Skin of body (tissue), 1 donor: ENCODE measurements at regions not wholly inside any gene's neighbourhood (a gene's known extent, or its start where the extent isn't known, plus 50 kb on each side); places are given as distances from the start of the nearest gene placed in this dataset.

Experiments used
- DNase-seq: peaks from one replicate; lab custom pipeline; 2025; lab: John Stamatoyannopoulos, UW

GRCh38 chr1:98426092-98426491, 235.4 kb upstream of the SNX7 start:
- DNase-seq: no peak

GRCh38 chr1:98422816-98423215, 238.7 kb upstream of the SNX7 start:
- peak; percentile 55 for DNase-seq

- DNase-seq: peak; percentile 34
Measured at GRCh38 chr1:98421085-98421435, 240.5 kb upstream of the SNX7 start.

GRCh38 chr1:98420376-98421084, 241.0 kb upstream of the SNX7 start:
- peak; percentile 12 for DNase-seq

- no peak for DNase-seq
Measured at GRCh38 chr1:98417820-98418219, 243.7 kb upstream of the SNX7 start.

GRCh38 chr1:98410082-98410481, 251.4 kb upstream of the SNX7 start:
- DNase-seq: no peak

- no peak for DNase-seq
Measured at GRCh38 chr1:98406352-98407088, 255.0 kb upstream of the SNX7 start.

GRCh38 chr1:98405581-98406074, 255.9 kb upstream of the SNX7 start:
- no peak for DNase-seq

GRCh38 chr1:98404866-98405265, 256.7 kb upstream of the SNX7 start:
- no peak for DNase-seq

- no peak for DNase-seq
Measured at GRCh38 chr1:98403963-98404480, 257.5 kb upstream of the SNX7 start.

GRCh38 chr1:98402860-98403259, 258.7 kb upstream of the SNX7 start:
- no peak for DNase-seq

- DNase-seq: no peak
Measured at GRCh38 chr1:98400446-98400845, 261.1 kb upstream of the SNX7 start.

GRCh38 chr1:98399218-98399617, 262.3 kb upstream of the SNX7 start:
- DNase-seq: no peak

GRCh38 chr1:98398649-98399048, 262.9 kb upstream of the SNX7 start:
- no peak for DNase-seq

GRCh38 chr1:98398092-98398491, 263.4 kb upstream of the SNX7 start:
- DNase-seq: no peak

GRCh38 chr1:98393719-98394118, 267.8 kb upstream of the SNX7 start:
- DNase-seq: no peak

GRCh38 chr1:98391175-98391574, 270.3 kb upstream of the SNX7 start:
- DNase-seq: no peak

GRCh38 chr1:98389809-98390208, 271.7 kb upstream of the SNX7 start:
- DNase-seq: no peak

GRCh38 chr1:98388441-98388840, 273.1 kb upstream of the SNX7 start:
- peak; percentile 69 for DNase-seq

GRCh38 chr1:98387701-98388100, 273.8 kb upstream of the SNX7 start:
- no peak for DNase-seq

- no peak for DNase-seq
Measured at GRCh38 chr1:98386675-98387440, 274.7 kb upstream of the SNX7 start.

- DNase-seq: peak; percentile 23
Measured at GRCh38 chr1:98385652-98386051, 275.9 kb upstream of the SNX7 start.
